Occipital lobe (tissue), 1 donor: ENCODE measurements at regions not wholly inside any gene's neighbourhood (a gene's known extent, or its start where the extent isn't known, plus 50 kb on each side); places are given as distances from the start of the nearest gene placed in this dataset.

Experiments used
- DNase-seq: peaks from one replicate; lab custom pipeline; 2025; lab: John Stamatoyannopoulos, UW

- DNase-seq, result no peak
These were observed 201.5 kb downstream of the DACT1 start for GRCh38 chr14:58839233-58839632.

GRCh38 chr14:58844544-58844943 is 206.8 kb downstream of the DACT1 start:
- no peak for DNase-seq

- DNase-seq, result no peak
These were observed 209.1 kb downstream of the DACT1 start for GRCh38 chr14:58846682-58847465.

GRCh38 chr14:58848365-58848764 is 210.6 kb downstream of the DACT1 start:
- DNase-seq, result no peak

- DNase-seq, result no peak
These were observed 211.8 kb downstream of the DACT1 start for GRCh38 chr14:58849601-58850000.

- no peak for DNase-seq
These were observed 212.2 kb downstream of the DACT1 start for GRCh38 chr14:58850011-58850410.

DNA sequence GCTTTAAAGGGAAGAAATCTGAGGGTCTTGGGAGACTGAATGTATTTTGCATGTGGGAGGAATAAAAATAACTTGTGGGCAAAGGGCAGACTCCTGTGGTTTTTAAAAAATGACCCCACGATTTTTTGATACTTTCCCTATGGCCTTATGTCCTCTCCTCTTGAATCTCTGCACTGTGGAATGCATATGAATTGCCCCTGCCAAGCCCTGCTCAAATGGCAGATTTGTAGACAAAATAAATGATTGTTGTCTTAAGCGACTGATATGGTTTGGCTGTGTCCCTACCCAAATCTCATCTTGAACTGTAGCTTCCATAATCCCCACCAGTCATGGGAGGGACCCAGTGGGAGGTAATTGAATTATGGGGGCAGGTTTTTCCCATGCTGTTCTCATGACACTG is 223.8 kb downstream of the DACT1 start:
- no peak for DNase-seq

GRCh38 chr14:58862416-58863160 is 224.8 kb downstream of the DACT1 start:
- DNase-seq, result no peak

DNA sequence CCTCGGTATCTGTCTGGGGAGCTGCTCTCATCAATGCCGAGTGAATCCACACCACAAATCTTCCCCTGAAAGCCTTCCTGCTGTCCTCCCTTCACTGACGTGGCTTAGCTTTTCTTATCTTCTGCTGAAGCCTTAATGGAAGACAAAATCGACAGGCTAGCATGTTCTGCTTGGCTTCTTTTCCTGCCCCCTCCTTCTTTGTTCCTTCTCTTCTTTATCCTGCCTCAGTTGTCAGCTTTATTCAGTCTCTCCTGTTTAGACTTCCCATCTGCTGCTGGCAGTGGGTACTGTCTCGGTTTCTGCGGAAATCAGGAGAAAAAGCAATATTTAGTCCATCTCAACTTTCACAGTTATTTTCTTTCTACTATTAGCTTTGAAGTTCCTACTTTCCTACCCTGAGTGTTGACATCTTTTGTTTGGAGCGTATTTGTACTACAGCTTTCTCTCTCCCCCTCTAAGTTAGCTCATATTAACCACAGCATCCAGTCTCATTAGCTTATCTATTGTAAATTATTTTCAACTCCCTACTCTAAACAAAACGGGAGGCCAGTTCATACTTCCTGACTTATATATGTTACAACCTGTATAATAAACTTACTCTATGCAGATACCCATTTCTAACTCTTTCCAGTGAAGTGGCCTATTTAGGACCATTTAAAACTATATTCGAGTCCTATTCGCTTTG is 226.0 kb downstream of the DACT1 start:
- no peak for DNase-seq

DNA sequence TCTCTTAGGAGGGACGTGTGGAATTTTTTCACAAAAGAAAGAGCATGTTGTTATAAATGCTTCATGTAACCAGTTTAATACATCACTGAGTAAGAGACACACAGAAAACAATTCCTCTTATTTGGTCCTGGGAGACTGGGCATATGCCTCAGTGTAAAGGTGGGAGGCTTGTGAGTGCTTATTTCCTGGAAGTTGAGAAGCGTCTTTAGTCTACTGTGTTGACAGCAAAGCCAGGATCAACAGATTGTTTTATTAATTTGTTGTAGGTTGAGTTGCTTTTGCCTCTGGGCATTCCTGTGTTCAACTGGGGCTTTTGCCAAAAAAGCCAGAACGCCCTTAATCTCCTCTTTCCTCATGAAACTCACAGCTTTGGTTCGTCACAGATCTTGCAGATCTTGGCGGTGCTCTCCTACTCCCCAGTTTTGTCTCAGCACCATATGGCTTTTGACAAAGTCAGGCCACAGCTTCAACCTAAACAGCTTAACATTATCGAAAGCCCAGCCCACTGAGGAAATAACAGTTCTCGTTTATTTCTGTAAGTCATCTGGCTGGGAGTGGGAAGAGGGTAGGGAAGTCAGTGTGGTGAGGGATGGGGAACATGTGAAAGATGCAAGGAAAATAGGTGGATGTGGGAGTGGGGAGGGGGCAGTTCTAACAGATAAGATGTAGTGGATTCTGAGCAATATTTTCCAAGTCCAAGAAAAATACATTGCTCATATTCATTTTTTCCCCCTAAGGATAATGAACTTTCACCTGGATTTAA is 227.2 kb downstream of the DACT1 start:
- DNase-seq, result no peak

- DNase-seq, result peak; percentile 54
These were observed 227.9 kb downstream of the DACT1 start for GRCh38 chr14:58865514-58866281.

GRCh38 chr14:58866391-58866790 is 228.6 kb downstream of the DACT1 start:
- DNase-seq, result no peak

DNA sequence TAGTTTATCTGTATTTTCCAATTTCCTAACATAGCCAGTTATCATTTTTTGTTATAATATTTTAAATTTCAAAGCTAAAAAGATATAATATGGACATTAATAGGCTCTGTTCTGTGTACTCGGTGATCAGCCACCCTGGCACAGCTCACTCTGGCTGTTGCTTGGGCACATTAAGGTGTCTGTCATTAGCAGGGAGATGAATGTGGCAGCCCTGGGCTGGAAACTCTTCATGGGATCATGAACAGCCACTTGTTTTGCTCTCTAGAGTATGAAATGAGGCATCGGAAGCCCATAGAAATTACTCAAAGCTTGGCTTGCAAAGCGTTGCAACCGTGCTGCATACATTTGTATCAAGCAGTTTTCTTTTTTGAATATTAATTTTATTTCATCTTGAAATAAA is 233.2 kb downstream of the DACT1 start:
- no peak for DNase-seq

- no peak for DNase-seq
These were observed 233.8 kb downstream of the DACT1 start for GRCh38 chr14:58871573-58871972.

GRCh38 chr14:58872061-58872460 is 234.3 kb downstream of the DACT1 start:
- no peak for DNase-seq

DNA sequence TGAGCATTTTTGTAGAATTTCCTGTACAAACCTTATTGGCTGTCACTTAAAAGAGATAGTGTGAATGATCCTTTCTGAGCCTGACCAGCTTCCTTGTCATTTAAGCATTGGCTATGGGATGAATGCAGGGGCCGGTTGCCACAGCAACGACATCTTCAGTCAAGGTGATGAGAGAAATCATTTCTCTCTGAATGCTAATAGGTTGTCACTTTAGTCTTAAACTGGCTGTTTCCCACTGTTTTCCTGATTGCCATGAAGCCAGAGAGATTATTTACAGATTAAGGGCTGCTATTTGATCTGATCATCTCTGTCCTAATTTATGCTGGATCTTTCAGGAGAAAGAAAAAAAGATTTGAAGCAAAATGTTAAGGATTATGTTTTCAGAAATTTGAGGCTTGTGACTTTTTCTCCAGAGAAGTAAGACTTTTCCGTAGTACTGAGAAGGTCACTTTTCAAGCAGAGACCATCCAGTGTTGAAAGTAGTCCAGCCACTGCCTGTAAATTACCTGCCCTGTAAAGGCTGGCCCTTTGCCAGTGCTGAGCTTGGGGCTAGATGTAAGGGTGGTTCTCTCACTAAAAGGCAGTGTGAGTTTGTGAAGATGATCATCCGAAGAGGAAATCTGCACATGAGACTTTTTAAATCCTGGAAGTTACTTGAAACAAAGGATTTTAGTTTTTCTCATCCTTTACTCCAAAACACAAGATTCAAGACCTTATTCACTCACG is 235.6 kb downstream of the DACT1 start:
- DNase-seq, result no peak

GRCh38 chr14:58875613-58876012 is 237.9 kb downstream of the DACT1 start:
- no peak for DNase-seq

DNA sequence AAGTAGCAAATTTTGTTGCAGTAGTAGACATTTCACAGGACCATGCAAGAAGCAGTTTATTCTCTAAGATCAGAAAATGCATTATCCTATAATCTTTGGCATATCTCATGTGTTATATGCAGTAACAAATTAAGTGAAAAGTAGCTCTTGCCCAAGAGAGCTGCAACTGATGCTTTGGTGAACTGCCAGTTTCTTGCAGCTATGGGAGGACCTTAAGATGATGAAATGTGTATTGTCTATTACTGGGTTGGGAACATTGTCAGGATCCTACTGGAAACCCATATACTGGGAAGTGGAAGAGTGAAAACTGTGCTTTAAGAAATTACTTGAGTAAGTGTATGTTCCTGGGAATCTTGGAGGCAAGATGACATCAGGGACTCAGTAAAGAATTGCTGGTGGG is 238.8 kb downstream of the DACT1 start:
- DNase-seq, result no peak

- no peak for DNase-seq
These were observed 240.8 kb downstream of the DACT1 start for GRCh38 chr14:58878439-58879139.

DNA sequence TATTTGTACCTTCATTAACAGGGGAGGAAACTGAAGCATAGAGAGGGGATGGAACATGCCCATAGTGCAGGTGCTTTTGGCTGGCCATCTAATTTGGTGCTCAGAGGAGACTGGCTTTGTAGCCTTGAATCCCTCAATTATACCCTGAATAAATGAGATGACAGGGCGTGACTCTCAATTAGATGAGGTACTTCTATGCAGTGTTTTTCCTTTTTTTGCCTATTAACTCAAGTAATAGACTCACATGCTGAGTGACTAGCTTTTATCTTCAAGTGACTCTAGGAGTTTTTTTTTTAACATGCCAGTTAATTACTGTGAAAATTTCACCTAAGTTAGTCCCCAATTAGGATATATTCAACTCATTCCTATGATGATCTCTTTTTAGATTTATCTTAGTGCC is 243.7 kb downstream of the DACT1 start:
- no peak for DNase-seq
